OCI-LY7 (cell line): ENCODE measurements at regions not wholly inside any gene's neighbourhood (a gene's known extent, or its start where the extent isn't known, plus 50 kb on each side); places are given as distances from the start of the nearest gene placed in this dataset.

Experiments
- EZH2phosphoT487 ChIP-seq: fragments of 200-600 bp; sonication (generic); IDR thresholded peaks from 2 replicates; pipeline ENCODE4 v1.6.1; 2018; ENCODE audit warnings: low read depth, borderline replicate concordance, mild to moderate bottlenecking, mixed run types, antibody characterized with exemption, low read length, moderate library complexity, mixed read lengths
- TF ChIP-seq, protein P1 (sequence below): fragments of 200-600 bp; sonication (generic); conservative IDR thresholded peaks from 2 replicates; pipeline ENCODE4 v1.5.1; 2014; ENCODE audit warnings: mild to moderate bottlenecking, antibody characterized with exemption, low read length, moderate library complexity, mixed read lengths

DNA sequence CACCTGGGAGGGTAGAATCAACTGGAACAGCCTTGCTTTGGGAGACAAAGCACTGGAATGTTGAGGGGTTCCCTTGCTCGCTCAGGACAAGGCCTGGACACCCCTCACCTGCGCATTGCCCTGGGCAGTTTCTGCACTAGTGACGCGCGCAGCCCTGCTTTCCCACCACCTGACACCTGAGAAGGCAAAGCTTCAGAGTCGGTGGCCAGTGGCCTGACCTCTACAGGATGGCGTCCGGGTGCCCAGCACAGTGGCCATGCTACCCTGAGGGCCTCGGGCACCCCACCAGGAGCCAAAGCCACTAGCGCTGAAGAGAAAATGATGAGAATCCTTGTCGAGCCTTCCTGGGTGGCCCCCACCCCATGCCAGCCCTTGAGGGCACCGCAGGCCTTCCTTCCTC lies 161.3 kb downstream of the OLFM1 start:
- TF ChIP-seq, protein P1, sequence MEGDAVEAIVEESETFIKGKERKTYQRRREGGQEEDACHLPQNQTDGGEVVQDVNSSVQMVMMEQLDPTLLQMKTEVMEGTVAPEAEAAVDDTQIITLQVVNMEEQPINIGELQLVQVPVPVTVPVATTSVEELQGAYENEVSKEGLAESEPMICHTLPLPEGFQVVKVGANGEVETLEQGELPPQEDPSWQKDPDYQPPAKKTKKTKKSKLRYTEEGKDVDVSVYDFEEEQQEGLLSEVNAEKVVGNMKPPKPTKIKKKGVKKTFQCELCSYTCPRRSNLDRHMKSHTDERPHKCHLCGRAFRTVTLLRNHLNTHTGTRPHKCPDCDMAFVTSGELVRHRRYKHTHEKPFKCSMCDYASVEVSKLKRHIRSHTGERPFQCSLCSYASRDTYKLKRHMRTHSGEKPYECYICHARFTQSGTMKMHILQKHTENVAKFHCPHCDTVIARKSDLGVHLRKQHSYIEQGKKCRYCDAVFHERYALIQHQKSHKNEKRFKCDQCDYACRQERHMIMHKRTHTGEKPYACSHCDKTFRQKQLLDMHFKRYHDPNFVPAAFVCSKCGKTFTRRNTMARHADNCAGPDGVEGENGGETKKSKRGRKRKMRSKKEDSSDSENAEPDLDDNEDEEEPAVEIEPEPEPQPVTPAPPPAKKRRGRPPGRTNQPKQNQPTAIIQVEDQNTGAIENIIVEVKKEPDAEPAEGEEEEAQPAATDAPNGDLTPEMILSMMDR: no peak
- no peak for TF ChIP-seq EZH2phosphoT487
